SJSA1 (cell line): ENCODE measurements at regions not wholly inside any gene's neighbourhood (a gene's known extent, or its start where the extent isn't known, plus 50 kb on each side); places are given as distances from the start of the nearest gene placed in this dataset.
"Not testable (repeated sequence)": the region's sequence is repeated elsewhere in the genome, so short reads cannot be mapped to it uniquely, and the experiment has no call there.

ENCODE experiments used
- DNase-seq, 2 experiments: peaks; one replicate each; pipeline ENCODE4 v3.0.0-alpha.2; 2015 to 2020; ENCODE audit warnings: low spot score in 2 of 2, low read depth in 1 of 2
- H3K27ac ChIP-seq: fragments of 250-450 bp; sonication (Bioruptor Pico); 2 replicates; pipeline ENCODE4 v1.5.1; 2020; ENCODE audit warnings: mild to moderate bottlenecking, moderate library complexity
- H3K27me3 ChIP-seq: fragments of 250-450 bp; sonication (Bioruptor Pico); replicated peaks from 2 replicates; pipeline ENCODE4 v1.5.1; 2020; ENCODE audit warnings: mild to moderate bottlenecking, moderate library complexity
- H3K36me3 ChIP-seq: fragments of 250-450 bp; sonication (Bioruptor Pico); 2 replicates; pipeline ENCODE4 v1.5.1; 2020; ENCODE audit warnings: mild to moderate bottlenecking
- H3K4me1 ChIP-seq: fragments of 250-450 bp; sonication (Bioruptor Pico); replicated peaks from 2 replicates; pipeline ENCODE4 v1.6.1; 2021; ENCODE audit warnings: mild to moderate bottlenecking
- H3K4me3 ChIP-seq: fragments of 250-450 bp; sonication (Bioruptor Pico); 2 replicates; pipeline ENCODE4 v1.5.1; 2020; ENCODE audit warnings: mild to moderate bottlenecking
- H3K9me3 ChIP-seq: fragments of 250-450 bp; sonication (Bioruptor Pico); replicated peaks from 2 replicates; pipeline ENCODE4 v1.5.1; 2020; ENCODE audit warnings: mild to moderate bottlenecking

DNA sequence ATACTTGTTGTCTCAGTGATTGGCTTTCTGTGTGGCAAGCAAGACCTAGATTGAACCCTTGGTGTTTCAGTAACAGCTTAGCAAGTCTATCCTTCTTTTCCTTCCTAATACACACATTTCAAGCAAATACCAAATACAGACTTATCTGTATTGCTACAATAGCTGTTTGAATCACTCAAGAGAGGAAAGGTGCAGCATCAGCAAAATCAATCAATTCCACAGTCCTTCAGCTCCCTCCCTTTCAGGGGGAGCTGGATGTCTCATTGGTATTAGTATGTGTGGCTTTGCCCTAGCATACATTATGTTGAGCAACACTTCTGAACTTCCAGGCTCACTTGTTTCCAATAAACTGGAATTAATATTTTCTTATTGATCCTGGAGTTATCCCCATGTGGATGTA lies 323.1 kb downstream of the TMX3 start:
- H3K27ac ChIP-seq: no peak overlapping the region
- no peak for DNase-seq
- no peaks in the 10 kb centered on the region for H3K27me3 ChIP-seq
- peaks cover 7% of the 10 kb centered on the region for H3K4me1 ChIP-seq
- H3K36me3 ChIP-seq: no peaks in the 10 kb centered on the region
- H3K9me3 ChIP-seq: no peaks in the 10 kb centered on the region
- H3K4me3 ChIP-seq: no peak overlapping the region

- Histone ChIP-seq H3K36me3 (no peaks in the 10 kb centered on the region), H3K9me3 (no peaks in the 10 kb centered on the region), H3K27me3 (no peaks in the 10 kb centered on the region), H3K27ac (no peak overlapping the region), H3K4me3 (no peak overlapping the region), H3K4me1 (no peaks in the 10 kb centered on the region)
- no peak for DNase-seq
Measured at GRCh38 chr18:68387246-68387645, 327.7 kb downstream of the TMX3 start.

GRCh38 chr18:68383979-68384378 lies 330.9 kb downstream of the TMX3 start:
- not testable (repeated sequence) for H3K9me3 ChIP-seq, DNase-seq, H3K4me1 ChIP-seq

DNA sequence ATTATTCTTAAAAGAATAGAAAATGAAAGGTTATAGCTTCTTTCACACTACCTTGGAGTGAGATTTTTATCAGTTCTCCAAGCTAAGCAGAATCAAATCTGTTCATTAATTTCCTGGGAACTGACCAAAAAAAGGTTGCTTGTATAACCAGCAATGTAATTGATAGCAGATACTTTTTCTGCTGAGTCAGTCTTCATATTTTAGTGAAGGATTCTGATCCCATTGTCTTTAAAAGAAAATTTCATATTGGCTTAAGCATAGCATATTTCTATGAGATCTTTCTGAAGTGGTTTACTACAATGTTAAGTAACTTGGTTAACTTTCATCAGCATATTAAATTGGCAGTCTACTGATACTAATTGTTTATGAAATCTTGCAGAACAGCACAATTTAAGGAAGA lies 338.0 kb downstream of the TMX3 start:
- H3K4me3 ChIP-seq: no peak overlapping the region
- no peak for DNase-seq
- H3K36me3 ChIP-seq: no peaks in the 10 kb centered on the region
- no peaks in the 10 kb centered on the region for H3K9me3 ChIP-seq
- H3K4me1 ChIP-seq: no peaks in the 10 kb centered on the region
- no peak overlapping the region for H3K27ac ChIP-seq
- H3K27me3 ChIP-seq: no peaks in the 10 kb centered on the region

More at GRCh38 chr18:68383979-68384378, 330.9 kb downstream of the TMX3 start:
- not testable (repeated sequence) for H3K4me3 ChIP-seq, H3K27me3 ChIP-seq, H3K36me3 ChIP-seq, H3K27ac ChIP-seq

GRCh38 chr18:68362907-68363306 lies 352.0 kb downstream of the TMX3 start:
- Histone ChIP-seq H3K4me1 (no peaks in the 10 kb centered on the region), H3K27me3 (no peaks in the 10 kb centered on the region), H3K9me3 (no peaks in the 10 kb centered on the region), H3K27ac (no peak overlapping the region), H3K4me3 (no peak overlapping the region), H3K36me3 (no peaks in the 10 kb centered on the region)
- DNase-seq: no peak

DNA sequence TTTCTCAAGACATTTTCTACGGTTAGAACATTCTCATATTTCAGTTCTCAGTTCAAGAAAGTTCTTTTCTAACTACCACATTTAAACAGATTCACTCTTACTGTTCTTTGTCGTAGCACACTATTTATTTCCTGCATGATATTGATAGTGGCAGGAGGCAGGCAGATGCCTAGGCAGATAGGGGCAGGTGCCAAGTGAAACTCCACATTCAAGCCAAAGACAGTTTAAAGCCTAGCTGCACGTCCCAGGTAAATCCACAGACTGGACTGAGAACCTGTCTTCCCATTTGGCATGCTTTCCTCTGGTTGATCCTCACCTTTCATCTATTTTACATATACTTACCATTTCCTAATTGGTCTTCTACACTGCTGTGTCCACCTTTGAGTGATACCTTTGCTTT lies 359.3 kb downstream of the TMX3 start:
- Histone ChIP-seq H3K9me3 (no peaks in the 10 kb centered on the region), H3K36me3 (no peaks in the 10 kb centered on the region), H3K27ac (no peak overlapping the region), H3K4me3 (no peak overlapping the region), H3K4me1 (no peaks in the 10 kb centered on the region), H3K27me3 (no peaks in the 10 kb centered on the region)
- DNase-seq: no peak

- Histone ChIP-seq H3K4me3 (no peak overlapping the region), H3K9me3 (no peaks in the 10 kb centered on the region), H3K27ac (no peak overlapping the region), H3K36me3 (no peaks in the 10 kb centered on the region), H3K27me3 (no peaks in the 10 kb centered on the region), H3K4me1 (no peaks in the 10 kb centered on the region)
- no peak for DNase-seq
Measured at GRCh38 chr18:68354176-68354575, 360.7 kb downstream of the TMX3 start.

DNA sequence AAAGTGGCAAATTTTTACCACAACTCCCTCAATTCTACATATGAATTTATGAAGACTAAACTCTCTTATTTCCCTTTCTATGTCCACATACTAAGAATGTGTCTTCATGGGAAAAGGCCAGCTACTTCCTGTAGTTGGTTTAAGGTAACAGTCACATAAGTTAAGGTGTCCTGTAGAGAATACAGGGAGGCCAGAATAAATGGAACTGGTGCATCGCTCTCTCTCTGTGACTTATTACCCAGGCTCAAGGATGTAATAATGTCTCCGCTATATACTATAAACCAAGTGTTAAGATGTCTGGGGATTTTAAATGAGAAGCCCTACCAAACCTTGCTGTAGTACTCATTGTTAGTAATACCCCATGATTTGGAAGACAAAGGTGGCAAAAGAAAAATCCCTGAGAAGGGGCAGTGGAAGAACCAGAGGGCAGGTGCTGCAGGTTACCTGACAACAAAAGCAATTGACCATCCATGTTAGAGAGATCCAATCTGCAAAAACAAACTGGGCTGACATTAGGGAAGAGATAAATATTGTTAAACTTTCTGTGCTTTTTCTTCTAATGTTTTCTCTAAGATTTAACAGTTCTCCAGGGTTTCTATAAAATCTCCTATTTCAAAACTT lies 372.8 kb downstream of the TMX3 start:
- Histone ChIP-seq H3K4me3 (no peak overlapping the region), H3K27me3 (no peaks in the 10 kb centered on the region), H3K27ac (no peak overlapping the region), H3K36me3 (no peaks in the 10 kb centered on the region), H3K9me3 (no peaks in the 10 kb centered on the region), H3K4me1 (no peaks in the 10 kb centered on the region)
- DNase-seq: no peak

- Histone ChIP-seq H3K36me3 (no peaks in the 10 kb centered on the region), H3K27me3 (no peaks in the 10 kb centered on the region), H3K4me3 (no peak overlapping the region), H3K27ac (no peak overlapping the region), H3K4me1 (no peaks in the 10 kb centered on the region), H3K9me3 (no peaks in the 10 kb centered on the region)
- DNase-seq: no peak
Measured at GRCh38 chr18:68340606-68341005, 374.3 kb downstream of the TMX3 start.

DNA sequence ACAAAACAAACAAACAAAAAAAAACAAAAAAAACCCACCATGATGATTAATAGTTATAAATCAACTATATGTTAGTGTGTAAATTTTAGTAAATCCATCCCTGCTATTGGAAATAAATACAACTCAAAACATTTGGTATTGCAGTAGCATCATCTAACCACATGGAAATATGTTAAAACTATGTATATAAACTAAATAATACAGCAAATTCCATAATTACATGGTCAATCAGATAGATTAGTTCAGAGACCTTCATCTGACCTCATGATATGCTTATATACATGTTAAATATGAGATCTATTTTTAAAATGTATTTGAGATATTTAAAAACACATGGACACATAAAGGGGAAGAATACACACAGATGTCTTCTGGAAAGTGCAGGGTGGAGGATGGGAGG lies 384.2 kb downstream of the TMX3 start:
- DNase-seq: no peak

GRCh38 chr18:68323921-68324320 lies 391.0 kb downstream of the TMX3 start:
- no peaks in the 10 kb centered on the region for H3K27me3 ChIP-seq

More for the DNA sequence above, 384.2 kb downstream of the TMX3 start:
- Histone ChIP-seq H3K27ac (no peak overlapping the region), H3K4me1 (no peaks in the 10 kb centered on the region), H3K27me3 (no peaks in the 10 kb centered on the region), H3K9me3 (no peaks in the 10 kb centered on the region), H3K4me3 (no peak overlapping the region), H3K36me3 (no peaks in the 10 kb centered on the region)

DNA sequence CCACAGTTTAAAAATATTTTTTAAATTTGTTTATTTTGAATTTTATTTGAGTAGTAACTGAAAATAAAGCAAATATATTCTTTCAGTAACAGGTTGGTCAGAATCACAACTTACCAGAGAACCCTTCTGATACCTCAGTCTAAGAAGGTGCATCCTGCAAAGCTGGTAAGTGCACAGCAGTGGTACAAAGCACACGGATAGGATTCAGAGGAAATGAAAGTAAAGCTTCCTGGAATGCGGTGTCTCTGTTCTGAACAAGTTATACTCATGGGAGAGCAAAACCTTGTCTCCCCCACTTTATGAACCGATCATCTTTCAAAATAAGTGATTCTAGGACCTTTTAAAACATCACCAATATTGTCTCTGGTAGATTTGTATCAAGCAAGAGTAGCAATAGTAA lies 398.3 kb downstream of the TMX3 start:
- no peak for DNase-seq
- H3K27ac ChIP-seq: no peak overlapping the region

More at GRCh38 chr18:68323921-68324320, 391.0 kb downstream of the TMX3 start:
- DNase-seq: no peak
- H3K9me3 ChIP-seq: no peaks in the 10 kb centered on the region
- no peaks in the 10 kb centered on the region for H3K36me3 ChIP-seq
- no peak overlapping the region for H3K27ac ChIP-seq
- H3K4me1 ChIP-seq: no peaks in the 10 kb centered on the region
- H3K4me3 ChIP-seq: no peak overlapping the region

GRCh38 chr18:68314403-68314802 lies 400.5 kb downstream of the TMX3 start:
- no peaks in the 10 kb centered on the region for H3K9me3 ChIP-seq
- no peaks in the 10 kb centered on the region for H3K4me1 ChIP-seq
- no peak overlapping the region for H3K27ac ChIP-seq
- peaks cover 3% of the 10 kb centered on the region; the same call in 1 of the 2 replicates for H3K27me3 ChIP-seq
- DNase-seq: no peak
- no peaks in the 10 kb centered on the region for H3K36me3 ChIP-seq
- H3K4me3 ChIP-seq: no peak overlapping the region

More for the DNA sequence above, 398.3 kb downstream of the TMX3 start:
- no peak overlapping the region for H3K4me3 ChIP-seq
- H3K27me3 ChIP-seq: peaks cover 3% of the 10 kb centered on the region; the same call in 1 of the 2 replicates
- H3K36me3 ChIP-seq: no peaks in the 10 kb centered on the region
- no peaks in the 10 kb centered on the region for H3K4me1 ChIP-seq
- no peaks in the 10 kb centered on the region for H3K9me3 ChIP-seq

- Histone ChIP-seq H3K27me3 (no peaks in the 10 kb centered on the region), H3K36me3 (no peaks in the 10 kb centered on the region), H3K4me1 (no peaks in the 10 kb centered on the region), H3K27ac (no peak overlapping the region), H3K4me3 (no peak overlapping the region), H3K9me3 (no peaks in the 10 kb centered on the region)
- DNase-seq: no peak
Measured at GRCh38 chr18:68301441-68301840, 413.5 kb downstream of the TMX3 start.

DNA sequence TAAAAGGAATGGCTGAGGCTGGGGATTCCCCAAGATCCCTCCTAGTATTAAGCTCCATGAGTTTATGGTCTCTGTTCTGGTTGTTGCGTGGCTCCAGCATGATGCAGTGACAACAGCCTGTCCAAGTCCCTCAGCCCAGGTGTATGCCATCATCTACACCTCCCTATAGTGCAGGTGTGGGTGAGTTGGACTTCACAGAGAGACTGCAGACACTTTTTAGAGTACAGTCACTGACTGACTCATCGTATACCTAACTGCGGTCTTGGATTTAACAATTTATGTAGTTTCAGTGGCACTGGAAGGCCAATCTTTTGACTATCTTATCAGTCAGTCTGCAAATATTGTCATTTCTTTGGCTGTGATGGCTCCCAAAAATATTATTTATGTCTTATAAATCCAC lies 415.0 kb downstream of the TMX3 start:
- Histone ChIP-seq H3K27ac (no peak overlapping the region), H3K9me3 (no peaks in the 10 kb centered on the region), H3K4me3 (no peak overlapping the region), H3K36me3 (no peaks in the 10 kb centered on the region), H3K27me3 (no peaks in the 10 kb centered on the region), H3K4me1 (no peaks in the 10 kb centered on the region)
- no peak for DNase-seq
